ENCODE measurements at regions not wholly inside any gene's neighbourhood (a gene's known extent, or its start where the extent isn't known, plus 50 kb on each side); places are given as distances from the start of the nearest gene placed in this dataset.

- TF ChIP-seq ATF6 (CRISPR knock-in tag; IDR thresholded peaks at IDR 0.05) (no peak), ZFP36 (IDR thresholded peaks at IDR 0.05; ENCODE audit: low read depth, low read length, partially characterized antibody) (peak; percentile 58), ZBTB8A (IDR thresholded peaks at IDR 0.05; ENCODE audit: partially characterized antibody) (no peak)
These were observed 56.0 kb upstream of the NBPF3 start (continued) for GRCh38 chr1:21383785-21384401.

- Histone ChIP-seq H3K27ac (ENCODE audit: extremely low read depth, low read depth, low read length) (no peak overlapping the region), H3K9ac (ENCODE audit: insufficient read depth in 1 of 2, low read depth in 2 of 2, low read length in 2 of 2) (no peak overlapping the region), H3K4me2 (ENCODE audit: insufficient read depth, low read length) (no peak overlapping the region), H3K4me1 (replicated peaks in 1 of 2; ENCODE audit: control insufficient read depth in 2 of 2, insufficient read depth in 2 of 2, low read length in 2 of 2) (peaks cover 0 to 8% of the 10 kb centered on the region in 2 experiments; a peak in 2 of 5 replicates), H3K79me2 (ENCODE audit: control insufficient read depth, insufficient read depth, low read length) (no peaks in the 10 kb centered on the region), H3K9me1 (ENCODE audit: control insufficient read depth, insufficient read depth, low read length) (no peaks in the 10 kb centered on the region), H3K36me3 (ENCODE audit: control insufficient read depth, insufficient read depth, low read length) (no peaks in the 10 kb centered on the region), H3K27me3 (ENCODE audit: control insufficient read depth in 2 of 2, insufficient read depth in 2 of 2, low read length in 2 of 2) (peaks cover 7 to 8% of the 10 kb centered on the region in 2 experiments; a peak in 3 of 5 replicates), H3K9me3 (replicated peaks; ENCODE audit: control insufficient read depth, insufficient read depth, low read depth, low read length) (no peaks in the 10 kb centered on the region), H2AFZ (ENCODE audit: low read depth, low read length) (peak overlapping the region; percentile 47), H3K4me3 (no peak overlapping the region), H4K20me1 (replicated peaks; ENCODE audit: control insufficient read depth, insufficient read depth, low read length) (no peaks in the 10 kb centered on the region)
- 30% methylated on average over 3 of the region's 3 CpGs for WGBS (ENCODE audit: insufficient coverage, low coverage, missing lambda C conversion rate)
- ATAC-seq (peak; percentile 81), DNase-seq (ENCODE audit: extremely low read depth in 1 of 4, low spot score in 3 of 4) (peak; percentile 25 to 51 (median 33)), FAIRE-seq (no peak)
- in situ Hi-C loops (cut with MboI), result no loop called here
- BruUV-seq (replicated peaks), result no TSS peak
- ChIA-PET POLR2A (interaction anchor here (0.5 to 1.2 kb wide), 4 partner anchors 10 to 806 kb away, joined by 3 to 4 read pairs (median 4); no protein-coding TSS in a partner anchor), CTCF (ENCODE audit: low intra/inter-chr PET ratio) (no interaction called here)
- intact Hi-C loops (cut with micrococcal nuclease), result no loop called here
- TF ChIP-seq TEAD1 (CRISPR knock-in tag; IDR thresholded peaks at IDR 0.05) (0 out of 4 replicates have a peak, but pooled peaks of 1 of the 2 experiments have one; percentile 33), RAD51 (IDR thresholded peaks at IDR 0.05; ENCODE audit: borderline replicate concordance, low read depth) (peak; percentile 75), NRF1 (conservative IDR thresholded peaks at IDR 0.05 in 1 of 2, IDR thresholded peaks at IDR 0.05 in 1 of 2) (0 out of 4 replicates have a peak, but pooled peaks of 1 of the 2 experiments have one; percentile 4), CBX3 (IDR thresholded peaks at IDR 0.05; ENCODE audit: borderline replicate concordance in 1 of 2, low read length in 2 of 2) (0 out of 3 replicates have a peak, but pooled peaks of 1 of the 2 experiments have one; percentile 48), CBFA2T3 (IDR thresholded peaks at IDR 0.05) (peak; percentile 13; the same call in 1 of the 2 replicates), FOXA3 (CRISPR knock-in tag; conservative IDR thresholded peaks at IDR 0.05 in 1 of 2, IDR thresholded peaks at IDR 0.05 in 1 of 2) (0 out of 4 replicates have a peak, but pooled peaks of 1 of the 2 experiments have one; percentile 24), USF1 (CRISPR knock-in tag; IDR thresholded peaks at IDR 0.05) (peak; percentile 83), ZNF175 (CRISPR knock-in tag; IDR thresholded peaks at IDR 0.05; ENCODE audit: low read depth) (no peak), AFF1 (IDR thresholded peaks at IDR 0.05; ENCODE audit: low read depth in 1 of 2, partially characterized antibody in 2 of 2) (peak in 1 of 2 experiments; percentile 3)
These were observed 58.6 kb upstream of the NBPF3 start for GRCh38 chr1:21381354-21381753.

Measured in K562 (cell line).